K562 (cell line): ENCODE measurements at regions not wholly inside any gene's neighbourhood (a gene's known extent, or its start where the extent isn't known, plus 50 kb on each side); places are given as distances from the start of the nearest gene placed in this dataset.

Experiments used
- JUN ChIP-seq, 2 experiments: sonication (generic) in 1 of 2; formaldehyde crosslinking in 1 of 2; IDR thresholded peaks; 2 replicates each; pipeline versions ENCODE4 v1.6.1 to v1.8.0; 2012 to 2022; ENCODE audit warnings: borderline replicate concordance in 2 of 2, mild to moderate bottlenecking in 2 of 2, improper control_type of control experiment in 1 of 2, low read depth in 1 of 2, low read length in 1 of 2, missing genetic modification reagents in 1 of 2
- LEF1 ChIP-seq: fragments of 450-650 bp; IDR thresholded peaks from 2 replicates; pipeline ENCODE4 v1.6.1; 2016; ENCODE audit warnings: mild to moderate bottlenecking
- TF ChIP-seq, protein P1 (sequence below), 3 experiments: IDR thresholded peaks in 2 of 3; conservative IDR thresholded peaks in 1 of 3; 2 replicates each; pipeline ENCODE4 v1.5.1; 2011 to 2012; ENCODE audit warnings: low read length in 3 of 3, mild to moderate bottlenecking in 3 of 3, control low read depth in 2 of 3, improper control_type of control experiment in 1 of 3, inconsistent platforms in 1 of 3, low read depth in 1 of 3, mixed read lengths in 1 of 3, moderate library complexity in 1 of 3; ENCODE audit not compliant: insufficient read depth in 2 of 3

DNA sequence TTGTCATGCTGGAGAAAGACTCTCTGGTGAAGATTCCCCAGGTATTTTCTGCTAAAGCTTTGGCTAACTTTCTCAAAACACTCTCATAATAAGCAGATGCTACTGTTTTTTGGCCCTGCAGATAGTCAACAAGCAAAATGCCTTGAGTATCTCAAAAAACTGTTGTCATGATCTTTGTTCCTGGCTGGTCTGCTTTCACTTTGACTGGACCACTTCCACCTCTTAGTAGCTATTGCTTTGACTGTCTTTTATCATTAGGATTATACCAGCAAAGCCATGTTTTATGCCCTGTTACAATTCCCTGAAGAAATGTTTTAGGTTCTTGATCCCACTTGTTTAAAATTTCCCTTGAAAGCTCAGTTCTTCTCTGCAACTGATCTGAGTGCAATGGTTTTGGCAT is 231.5 kb downstream of the SLC7A11 start:
- TF ChIP-seq, protein P1, sequence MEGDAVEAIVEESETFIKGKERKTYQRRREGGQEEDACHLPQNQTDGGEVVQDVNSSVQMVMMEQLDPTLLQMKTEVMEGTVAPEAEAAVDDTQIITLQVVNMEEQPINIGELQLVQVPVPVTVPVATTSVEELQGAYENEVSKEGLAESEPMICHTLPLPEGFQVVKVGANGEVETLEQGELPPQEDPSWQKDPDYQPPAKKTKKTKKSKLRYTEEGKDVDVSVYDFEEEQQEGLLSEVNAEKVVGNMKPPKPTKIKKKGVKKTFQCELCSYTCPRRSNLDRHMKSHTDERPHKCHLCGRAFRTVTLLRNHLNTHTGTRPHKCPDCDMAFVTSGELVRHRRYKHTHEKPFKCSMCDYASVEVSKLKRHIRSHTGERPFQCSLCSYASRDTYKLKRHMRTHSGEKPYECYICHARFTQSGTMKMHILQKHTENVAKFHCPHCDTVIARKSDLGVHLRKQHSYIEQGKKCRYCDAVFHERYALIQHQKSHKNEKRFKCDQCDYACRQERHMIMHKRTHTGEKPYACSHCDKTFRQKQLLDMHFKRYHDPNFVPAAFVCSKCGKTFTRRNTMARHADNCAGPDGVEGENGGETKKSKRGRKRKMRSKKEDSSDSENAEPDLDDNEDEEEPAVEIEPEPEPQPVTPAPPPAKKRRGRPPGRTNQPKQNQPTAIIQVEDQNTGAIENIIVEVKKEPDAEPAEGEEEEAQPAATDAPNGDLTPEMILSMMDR (IDR thresholded peaks at IDR 0.05 in 2 of 3, conservative IDR thresholded peaks at IDR 0.05 in 1 of 3; ENCODE audit: insufficient read depth in 2 of 3, low read depth in 1 of 3, low read length in 3 of 3): no peak
- TF ChIP-seq JUN (IDR thresholded peaks at IDR 0.05; ENCODE audit: borderline replicate concordance, low read depth, low read length) (no peak), JUN (CRISPR knock-in tag; IDR thresholded peaks at IDR 0.05; ENCODE audit: borderline replicate concordance) (no peak), LEF1 (no peak)
